ENCODE measurements at regions not wholly inside any gene's neighbourhood (a gene's known extent, or its start where the extent isn't known, plus 50 kb on each side); places are given as distances from the start of the nearest gene placed in this dataset.
"Not testable (repeated sequence)": the region's sequence is repeated elsewhere in the genome, so short reads cannot be mapped to it uniquely, and the experiment has no call there.

DNA sequence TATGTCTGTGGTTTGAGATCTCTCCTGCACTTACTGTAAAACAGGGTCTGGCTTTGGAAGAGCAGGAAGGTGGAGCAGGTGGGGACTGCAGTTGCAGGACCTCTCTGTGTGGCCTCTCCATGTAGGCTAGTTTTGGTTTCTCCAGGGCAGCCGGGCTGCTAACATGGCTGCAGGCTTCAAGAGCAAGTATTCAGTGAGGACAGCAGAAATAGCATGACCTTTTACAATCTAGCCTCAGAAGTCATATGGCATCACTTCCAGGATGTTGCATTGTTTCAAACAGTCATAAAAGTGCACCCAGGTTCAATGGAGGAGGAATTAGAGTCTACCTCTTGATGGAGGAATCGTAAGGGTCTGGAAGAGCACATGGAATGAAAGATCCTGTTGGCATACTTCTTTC lies 728.7 kb downstream of the NTRK3 start:
- no peak for DNase-seq

DNA sequence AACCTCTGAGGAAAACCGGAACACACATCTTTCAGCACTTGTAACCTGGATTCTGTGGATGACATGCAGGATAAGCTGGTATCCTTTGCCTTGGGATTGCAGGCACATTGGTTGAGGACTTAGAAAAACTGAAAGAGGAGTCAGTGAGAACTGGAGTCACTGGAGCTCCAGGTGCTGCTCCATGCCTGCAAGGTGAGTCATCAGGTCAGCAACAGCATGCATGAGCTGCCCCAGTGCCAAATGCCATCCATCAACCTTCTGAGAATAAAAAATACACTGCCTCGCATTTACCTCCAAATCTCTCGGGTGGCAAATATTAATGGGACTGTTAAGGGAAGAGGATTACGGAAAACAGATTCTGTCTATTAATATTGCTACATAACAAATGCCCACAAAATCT lies 729.1 kb downstream of the NTRK3 start:
- DNase-seq = peak; percentile 66

DNA sequence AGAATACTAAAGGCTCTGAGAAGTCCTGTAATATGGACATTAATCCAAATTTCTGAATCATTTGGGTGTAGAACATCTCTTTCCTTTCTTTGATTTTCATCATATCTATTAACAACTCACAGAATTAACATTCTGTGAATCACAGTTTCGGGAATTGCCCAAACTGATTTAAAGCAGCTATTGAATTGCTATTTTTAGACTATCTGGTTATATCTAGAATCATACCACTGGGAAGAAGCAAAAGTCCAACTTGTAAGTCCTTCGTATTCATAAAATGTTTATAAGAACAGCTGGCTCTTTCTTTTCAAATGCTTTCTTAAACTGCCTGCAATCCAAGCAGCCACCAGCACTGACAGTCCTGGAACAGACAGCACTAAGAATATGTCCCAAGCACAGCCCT lies 733.0 kb downstream of the NTRK3 start:
- no peak for DNase-seq

DNA sequence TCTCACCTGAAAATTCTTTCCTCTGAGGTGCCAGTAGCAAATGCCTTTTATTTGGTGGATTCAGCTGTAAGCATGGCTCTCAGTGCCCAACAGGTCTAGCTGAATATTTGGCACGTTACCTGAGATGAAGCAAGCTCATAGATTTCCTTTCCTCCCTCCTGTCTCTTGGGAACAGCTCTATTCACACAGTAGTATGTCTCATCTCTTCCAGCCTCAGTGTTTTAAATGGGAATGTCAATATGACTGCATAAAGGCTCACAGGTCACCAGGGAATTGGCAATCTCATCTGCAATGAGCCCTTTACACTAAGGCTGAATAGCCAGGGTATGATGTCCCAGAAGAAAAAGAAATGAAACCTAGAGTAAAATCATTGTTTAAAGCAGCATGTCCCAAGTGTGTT lies 733.5 kb downstream of the NTRK3 start:
- DNase-seq = no peak

DNA sequence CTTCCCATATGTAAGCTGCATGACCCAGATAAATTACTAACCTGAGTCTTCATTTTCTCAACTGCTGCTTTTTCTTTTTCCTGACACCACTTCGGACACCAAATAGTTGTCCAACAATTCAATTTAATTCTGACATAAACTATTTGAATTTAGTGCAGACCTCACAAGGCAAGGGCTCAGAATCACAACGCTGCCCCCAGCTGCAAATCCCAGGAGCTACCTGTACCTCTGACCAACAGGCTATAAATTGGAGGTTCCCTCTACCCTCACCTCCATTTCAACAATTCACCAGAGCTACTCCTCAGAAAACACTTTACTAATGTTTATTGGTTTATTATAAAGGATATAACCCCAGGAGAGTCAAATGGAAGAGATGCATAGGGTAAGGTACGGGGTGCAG lies 737.6 kb downstream of the NTRK3 start:
- DNase-seq = no peak

DNA sequence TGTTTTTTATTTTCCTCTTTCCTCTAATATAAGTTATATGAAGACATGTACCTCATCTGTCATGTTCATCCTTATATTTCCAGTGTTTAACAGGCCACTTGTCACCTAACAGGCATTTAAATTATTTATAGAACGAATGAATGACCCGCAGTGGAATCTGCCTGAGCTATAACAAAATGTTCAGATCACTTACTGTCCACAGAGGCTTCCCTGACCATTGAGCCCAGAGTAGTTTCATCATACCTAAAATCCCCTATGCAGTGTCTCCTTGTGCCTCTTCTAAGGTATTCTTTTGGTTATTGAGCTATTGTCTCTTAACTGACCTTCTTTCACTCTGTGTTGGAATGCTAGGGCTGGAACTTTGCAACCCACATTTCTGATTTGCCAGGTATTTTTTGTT lies 748.5 kb downstream of the NTRK3 start:
- DNase-seq = no peak

DNA sequence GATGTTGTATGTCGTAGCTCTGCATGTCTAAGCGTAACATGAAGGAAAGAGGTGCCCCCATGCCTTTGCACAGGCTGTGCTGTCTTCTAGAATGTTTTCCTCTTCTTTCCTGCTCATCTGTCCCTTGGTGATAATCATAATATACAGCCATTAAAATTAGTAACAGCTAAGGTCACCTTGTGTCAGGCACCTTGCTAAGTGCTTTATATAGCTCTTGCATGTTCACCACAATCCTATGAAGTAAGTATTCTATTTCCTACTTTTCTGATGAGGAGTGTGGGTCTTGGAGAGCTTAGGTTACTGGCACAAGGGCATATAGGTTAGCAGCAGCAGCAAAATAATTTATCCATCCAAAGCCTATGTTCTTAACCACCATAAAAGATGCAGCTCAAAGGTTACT lies 754.4 kb downstream of the NTRK3 start:
- DNase-seq = no peak

DNA sequence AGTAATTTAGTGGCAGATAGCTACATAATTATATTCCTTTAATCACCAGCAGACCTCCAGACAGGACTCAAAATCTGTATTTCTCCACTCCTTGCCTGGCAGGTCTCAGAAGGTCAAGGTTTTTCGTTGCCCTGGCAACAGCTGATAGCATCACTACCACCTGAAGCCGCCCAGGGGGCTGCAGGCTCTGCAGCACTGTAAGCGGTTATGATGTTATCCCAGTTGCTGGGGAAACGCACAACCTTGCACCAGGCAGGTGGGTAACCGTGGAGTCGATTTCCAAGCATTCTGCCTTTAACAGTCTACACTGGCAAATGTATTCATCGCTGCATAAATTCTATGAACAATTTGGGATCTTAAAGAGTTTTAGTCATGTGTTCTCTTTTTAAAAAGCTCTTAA lies 756.3 kb downstream of the NTRK3 start:
- DNase-seq = no peak

DNA sequence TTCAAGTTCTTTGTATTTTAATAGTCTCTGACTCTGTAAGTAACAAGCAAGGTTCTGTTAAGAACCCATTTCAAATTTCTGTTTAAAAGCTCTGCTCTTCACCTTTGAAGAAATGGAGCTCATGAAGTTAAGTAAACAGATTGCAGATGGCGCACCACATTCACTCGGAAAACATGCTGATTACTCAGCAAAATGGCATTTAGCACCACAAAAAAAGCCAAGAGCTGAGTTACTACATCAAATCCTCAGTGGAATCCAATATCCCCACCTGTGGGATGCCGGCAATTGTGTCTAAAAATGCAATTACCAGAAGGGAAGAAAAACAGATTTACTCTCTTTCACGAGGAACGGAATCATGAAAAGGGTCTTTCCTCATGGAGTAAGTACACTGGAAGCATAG lies 758.0 kb downstream of the NTRK3 start:
- no peak for DNase-seq

DNA sequence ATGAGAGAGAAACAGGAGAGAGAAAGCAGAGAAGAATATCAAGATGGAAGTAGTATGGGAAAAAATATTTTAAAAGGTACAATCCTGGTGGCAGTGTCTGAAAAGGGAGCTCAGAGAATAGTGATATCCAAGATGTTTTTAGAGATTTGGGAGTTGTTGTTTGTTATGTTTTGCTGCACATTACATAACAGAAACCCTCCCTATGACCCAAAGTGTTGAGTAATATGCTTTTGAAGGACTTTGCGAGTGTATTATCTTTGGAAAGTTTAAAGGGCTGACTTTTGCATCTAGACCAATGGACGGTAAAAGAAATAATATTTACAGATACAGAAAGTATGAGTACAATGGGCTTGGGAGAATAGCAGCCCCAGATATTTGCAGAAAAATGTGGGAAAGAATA lies 759.7 kb downstream of the NTRK3 start:
- DNase-seq = no peak

DNA sequence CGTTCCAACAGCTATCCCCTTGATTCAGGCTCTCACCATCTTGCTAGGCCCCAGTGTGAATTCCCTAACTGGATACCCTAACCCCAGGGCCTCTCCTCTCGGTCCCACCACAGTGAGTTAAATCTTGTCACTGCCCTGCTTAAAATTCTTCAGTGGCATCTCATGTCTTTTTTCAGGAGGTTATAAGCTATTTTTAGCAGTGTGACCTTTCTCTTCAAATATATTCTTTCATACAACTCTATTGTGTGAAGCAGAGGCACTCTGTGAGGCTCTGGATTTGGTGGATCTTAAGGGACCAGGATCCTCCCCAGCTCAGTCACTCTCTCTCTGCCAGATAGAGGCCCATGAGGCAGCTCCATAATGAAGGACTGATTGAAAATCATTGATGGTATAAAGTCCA lies 760.4 kb downstream of the NTRK3 start:
- no peak for DNase-seq

DNA sequence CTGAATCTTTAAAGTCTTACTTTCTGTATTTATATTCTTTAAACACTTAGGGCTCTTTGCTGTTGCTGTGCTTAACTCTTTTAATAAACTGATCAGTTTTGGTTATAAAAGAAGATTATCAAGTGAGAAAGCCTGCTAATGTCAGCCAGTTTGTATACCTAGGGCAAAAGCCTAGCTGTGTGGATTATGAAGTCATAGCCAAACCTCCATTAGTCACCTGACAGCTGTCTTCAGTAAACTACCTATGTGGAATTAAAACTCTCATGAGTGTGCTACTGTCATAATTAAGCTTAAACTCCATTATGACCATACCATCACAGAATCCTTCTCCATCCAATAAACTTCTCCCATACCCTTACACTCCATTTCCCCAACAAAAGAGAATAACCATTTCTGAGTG lies 762.7 kb downstream of the NTRK3 start:
- no peak for DNase-seq

DNA sequence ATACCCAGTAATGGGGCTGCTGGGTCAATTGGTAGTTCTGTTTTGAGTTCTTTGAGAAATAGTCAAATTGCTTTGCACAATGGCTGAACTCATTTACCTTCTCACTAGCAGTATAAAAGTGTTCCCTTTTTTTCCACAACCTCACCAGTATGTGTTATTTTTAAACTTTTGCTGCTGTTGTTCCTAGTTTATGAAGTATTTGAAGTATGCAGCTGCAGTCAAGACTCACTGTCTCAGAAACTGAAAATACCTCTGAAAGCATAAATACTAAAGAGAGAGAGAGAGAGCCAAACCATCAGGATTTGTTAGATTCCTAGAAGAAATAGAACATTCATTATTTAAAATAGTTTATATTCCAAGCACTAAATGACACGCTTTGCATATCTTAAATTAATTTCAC lies 764.2 kb downstream of the NTRK3 start:
- DNase-seq = no peak

DNA sequence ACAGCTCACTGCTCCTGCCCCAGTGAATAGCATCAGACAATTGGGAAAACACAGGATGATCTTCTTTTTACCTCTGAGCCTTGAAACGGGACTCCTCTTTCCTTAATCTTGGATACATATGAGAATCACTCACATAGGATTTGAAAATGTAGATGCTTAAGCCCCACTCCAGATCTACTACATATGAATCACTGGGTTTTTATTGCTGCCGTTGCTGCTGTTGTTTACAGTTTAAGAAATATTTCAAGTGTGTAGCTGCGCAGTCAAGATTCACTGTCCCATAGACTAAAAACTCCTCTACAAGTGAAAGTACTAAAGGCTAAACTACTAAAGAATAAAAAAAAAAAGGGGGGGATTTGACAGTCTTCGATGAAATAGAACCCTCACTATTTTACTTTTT lies 765.9 kb downstream of the NTRK3 start:
- DNase-seq = no peak

DNA sequence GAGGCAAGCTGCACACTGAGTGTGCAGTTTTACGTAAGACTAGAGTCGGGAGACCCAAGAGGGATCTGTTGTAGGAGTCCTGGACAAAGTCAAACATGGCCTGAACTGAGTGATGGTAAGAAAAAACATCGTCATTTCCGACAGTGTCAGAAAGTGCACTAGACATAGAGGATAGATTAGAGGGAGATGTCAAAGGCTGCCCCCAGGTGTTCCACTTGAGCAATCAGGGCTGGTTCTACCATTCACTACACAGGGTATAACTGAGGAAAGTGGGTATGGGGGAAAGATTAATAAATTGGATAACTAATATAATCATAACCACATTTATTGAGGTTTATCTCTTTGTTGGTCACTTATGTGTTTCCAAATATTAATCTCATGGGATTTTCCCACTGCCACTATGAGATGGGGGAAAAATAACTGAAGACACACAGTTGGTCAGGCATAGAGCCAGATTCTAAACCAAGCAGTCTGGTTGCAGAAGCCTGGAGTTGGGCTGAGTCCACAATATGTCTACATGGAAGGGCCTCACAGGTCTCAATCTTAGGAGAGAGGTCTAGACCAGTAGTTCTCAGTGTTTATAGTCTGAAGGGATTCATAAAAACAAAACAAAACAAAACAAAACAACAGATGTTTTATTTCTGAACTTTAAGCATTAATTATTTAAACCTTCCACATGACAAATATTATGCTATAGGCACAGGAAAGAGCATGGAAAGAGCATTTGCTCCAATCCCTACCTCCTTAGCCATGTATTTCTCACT lies 766.5 kb downstream of the NTRK3 start:
- no peak for DNase-seq

DNA sequence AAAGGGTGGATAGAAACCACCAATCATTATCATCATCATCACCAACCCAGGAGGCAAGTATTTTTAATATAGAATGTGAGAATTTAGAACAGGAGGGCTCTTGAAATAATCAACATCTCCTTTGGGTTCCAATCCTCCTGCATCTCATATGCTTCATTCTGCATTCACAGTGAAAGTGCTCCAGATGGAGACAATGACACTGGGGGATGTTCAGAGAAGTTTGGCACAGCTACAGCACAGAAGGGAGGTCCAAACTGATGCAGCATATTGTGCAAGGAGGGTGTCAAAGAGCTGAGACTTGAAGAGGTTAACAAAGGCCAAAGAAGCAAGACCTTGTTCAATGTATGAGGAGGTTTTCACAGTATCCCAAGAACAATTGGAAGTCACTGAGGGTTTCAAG lies 767.1 kb downstream of the NTRK3 start:
- no peak for DNase-seq

DNA sequence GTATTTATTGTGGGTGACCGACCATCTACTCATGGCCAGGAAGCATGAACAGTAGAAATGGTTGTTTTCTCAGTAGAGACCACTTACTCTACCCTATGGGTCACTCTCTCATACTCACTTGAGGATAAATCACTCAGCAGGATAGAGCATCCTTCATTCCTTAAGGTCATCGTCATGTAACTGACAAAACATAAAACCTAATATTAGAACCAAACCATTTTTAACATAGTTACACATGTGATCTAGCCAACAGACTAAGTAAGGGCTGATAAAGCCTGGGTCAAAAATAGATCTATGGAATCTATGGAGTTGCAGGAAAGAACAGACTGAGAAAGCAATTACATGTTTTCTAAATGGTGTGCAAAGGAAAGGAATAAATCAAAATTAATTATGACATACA lies 769.1 kb downstream of the NTRK3 start:
- DNase-seq = no peak

DNA sequence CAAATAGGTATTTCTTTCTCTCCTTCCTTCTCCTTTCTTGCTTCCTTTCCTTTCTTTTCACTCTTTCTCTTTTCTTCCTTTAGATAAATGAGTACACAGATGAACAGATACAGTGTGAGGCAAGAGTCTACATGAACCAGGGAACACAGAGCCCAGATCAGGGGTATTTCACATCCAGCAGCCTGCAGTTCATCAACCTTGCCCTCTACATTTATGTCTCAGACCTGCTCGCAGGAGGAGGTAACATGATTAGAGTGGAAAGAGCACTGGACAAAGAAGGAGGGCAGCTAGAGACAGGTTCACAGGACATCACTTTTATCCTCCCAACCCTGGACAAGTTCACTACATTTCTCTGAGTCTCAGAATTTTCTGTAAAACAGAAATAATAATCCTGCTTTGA lies 773.1 kb downstream of the NTRK3 start:
- DNase-seq = no peak

DNA sequence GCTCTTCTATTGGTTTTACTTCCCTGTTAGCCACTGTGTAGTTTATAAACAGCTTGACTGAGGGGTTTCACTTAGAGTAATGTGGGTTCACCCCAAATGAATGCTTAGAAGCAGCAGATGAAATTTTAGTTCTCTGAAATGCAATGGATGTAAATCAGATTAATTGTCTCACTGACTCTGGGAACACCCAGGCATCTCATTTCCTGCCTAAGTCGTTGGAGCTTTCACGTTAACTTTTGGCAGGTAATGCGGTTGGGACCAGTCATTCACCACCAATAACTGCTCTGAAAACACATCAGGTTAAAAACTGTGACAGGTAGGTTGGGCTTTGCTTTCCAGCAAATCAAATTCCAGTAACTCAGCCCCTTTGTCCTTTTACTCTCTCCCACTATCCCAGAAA lies 775.4 kb downstream of the NTRK3 start:
- no peak for DNase-seq

DNA sequence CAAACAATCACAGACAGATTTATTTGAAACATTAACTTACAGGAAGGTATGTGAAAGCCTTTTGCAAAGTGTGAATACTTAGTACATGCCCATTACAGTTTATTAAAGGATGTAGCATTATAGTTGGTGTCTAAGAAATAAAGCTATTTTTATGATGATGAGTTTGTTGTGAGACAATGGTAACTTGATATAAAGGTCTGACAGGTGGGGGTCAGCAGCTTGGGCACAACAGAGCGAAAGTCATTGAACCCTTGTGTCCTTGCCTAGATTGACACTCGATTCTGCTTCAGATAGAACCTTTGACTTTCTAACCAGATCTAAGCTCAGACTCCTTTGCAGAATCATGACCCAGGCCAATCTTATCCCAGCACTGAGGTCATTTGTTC lies 777.9 kb downstream of the NTRK3 start:
- DNase-seq = no peak

DNA sequence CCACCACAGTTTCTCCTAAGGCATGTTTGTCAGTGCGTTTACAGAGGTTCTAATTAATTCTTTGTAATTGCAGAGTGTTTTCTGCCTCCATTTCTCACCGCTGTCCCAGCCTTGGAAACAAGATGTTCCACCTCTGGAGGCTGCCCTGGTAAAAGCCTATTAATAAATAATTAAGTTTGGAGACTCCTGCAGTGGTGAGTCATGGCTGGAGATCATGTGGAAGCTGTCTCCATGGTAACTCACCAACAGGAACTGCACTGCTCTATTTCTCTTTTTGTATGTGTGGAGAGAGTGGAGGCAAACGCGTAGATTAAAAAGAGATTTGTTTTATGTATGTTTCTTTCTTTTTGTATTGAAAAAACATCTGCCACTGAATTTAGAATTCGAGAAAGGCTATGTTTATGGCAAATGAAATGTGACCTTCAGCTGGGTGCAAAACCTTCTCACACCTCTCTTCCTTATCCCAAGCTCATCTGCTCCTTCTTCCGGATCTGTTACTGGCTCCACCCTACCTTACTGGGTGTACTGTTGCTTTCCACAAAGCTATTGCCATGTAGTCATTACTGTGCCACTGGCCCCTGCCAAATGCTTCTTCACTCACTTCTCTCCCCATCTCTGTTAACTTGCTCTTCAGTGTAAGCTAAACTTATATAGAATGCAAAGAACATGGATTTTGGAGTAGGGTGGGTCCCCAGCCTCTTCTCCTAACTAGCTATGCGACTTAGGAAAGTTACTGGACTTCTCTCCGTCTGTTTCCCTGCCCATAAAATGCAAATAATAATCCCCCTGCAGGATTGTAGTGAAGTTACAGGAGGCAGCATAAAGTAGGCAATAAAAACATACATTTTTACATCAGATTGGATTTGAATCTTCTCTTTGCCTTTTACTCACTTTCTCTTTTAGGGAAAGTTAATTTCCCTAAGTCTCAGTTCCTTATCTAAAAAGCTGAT lies 778.5 kb downstream of the NTRK3 start:
- DNase-seq = peak; percentile 96

DNA sequence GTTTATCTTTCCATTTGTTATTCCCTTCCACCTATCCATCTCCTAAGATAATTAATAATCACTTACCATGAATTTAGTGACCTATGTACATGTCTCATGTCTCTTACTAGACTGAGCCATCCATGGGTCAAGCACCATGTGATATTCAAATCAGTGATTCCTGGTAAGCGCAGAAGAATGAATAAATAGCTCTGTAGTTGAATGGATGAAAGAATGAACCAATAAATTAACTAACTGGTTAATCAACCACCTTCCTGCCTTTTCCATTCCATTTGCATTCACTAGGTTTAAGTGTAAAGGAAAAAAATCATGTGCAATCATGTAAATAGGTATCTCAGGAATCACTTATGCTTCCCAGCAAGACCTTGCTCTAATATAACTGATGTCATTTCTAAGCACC lies 779.5 kb downstream of the NTRK3 start:
- no peak for DNase-seq

DNA sequence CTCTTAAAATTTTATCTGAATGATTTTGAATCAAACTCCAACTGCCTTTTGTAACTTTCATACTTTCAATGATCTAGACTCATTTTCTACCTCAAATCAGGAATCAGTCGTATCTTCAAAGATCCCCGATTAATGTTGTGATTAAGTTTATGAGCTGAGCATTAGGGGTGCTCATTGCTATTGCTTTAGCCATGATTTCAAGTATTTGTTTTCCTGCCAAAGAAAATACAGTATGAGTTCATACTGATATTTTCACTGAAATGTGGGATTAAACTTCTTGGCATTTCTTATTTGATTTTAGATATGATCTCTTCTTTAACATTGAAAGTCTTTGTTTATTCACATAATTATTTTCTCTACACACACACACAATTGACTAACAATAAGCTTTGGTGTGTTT lies 785.6 kb downstream of the NTRK3 start:
- no peak for DNase-seq

DNA sequence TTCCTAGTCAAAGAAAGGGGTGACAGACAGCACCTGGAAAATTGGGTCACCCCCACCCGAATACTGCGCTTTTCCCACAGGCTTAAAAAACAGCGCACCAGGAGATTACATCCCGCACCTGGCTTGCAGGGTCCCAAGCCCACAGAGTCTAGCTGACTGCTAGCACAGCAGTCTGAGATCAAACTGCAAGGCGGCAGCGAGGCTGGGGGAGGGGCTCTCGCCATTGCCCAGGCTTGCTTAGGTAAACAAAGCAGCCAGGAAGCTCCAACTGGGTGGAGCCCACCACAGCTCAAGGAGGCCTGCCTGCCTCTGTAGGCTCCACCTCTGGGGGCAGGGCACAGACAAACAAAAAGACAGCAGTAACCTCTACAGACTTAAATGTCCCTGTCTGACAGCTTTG lies 792.6 kb downstream of the NTRK3 start:
- not testable (repeated sequence) for DNase-seq

DNA sequence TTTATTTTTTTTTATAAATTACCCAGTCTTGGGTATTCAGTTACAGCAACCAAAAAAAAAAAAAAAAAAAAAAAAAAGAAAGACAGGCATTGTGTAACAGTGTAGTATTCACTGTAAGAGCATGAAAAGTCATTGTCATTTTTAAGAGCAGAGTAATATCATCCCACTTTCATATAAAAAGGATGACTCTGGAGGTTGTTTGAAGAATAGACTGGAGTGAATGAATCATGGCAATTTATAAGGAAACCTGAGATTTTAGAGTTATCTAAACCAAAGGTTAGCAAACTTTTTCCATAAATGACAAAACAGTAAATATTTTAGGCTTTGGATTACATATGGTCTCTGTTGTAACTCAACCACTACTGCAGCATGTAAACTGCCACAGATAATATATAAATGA lies 794.9 kb downstream of the NTRK3 start:
- DNase-seq = no peak
